Ishikawa (cell line): ENCODE measurements at regions not wholly inside any gene's neighbourhood (a gene's known extent, or its start where the extent isn't known, plus 50 kb on each side); places are given as distances from the start of the nearest gene placed in this dataset.

Source experiments
- EP300 ChIP-seq: IDR thresholded peaks from 2 replicates; pipeline ENCODE4 v1.6.1; 2012; ENCODE audit warnings: borderline replicate concordance
- TF ChIP-seq, protein P1 (sequence below): IDR thresholded peaks from 2 replicates; pipeline ENCODE4 v1.6.1; 2012

- no peak for TF ChIP-seq EP300
- TF ChIP-seq, protein P1, sequence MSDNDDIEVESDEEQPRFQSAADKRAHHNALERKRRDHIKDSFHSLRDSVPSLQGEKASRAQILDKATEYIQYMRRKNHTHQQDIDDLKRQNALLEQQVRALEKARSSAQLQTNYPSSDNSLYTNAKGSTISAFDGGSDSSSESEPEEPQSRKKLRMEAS = no peak
These were observed 50.0 kb downstream of the PABIR2 start for GRCh38 chrX:134747006-134747405.
